HG03064 (cell line): ENCODE measurements at regions not wholly inside any gene's neighbourhood (a gene's known extent, or its start where the extent isn't known, plus 50 kb on each side); places are given as distances from the start of the nearest gene placed in this dataset.

Source experiments
- ATAC-seq: cut with Tn5 transposase; IDR thresholded peaks from one replicate; pipeline ENCODE4 v1.9.1; 2021; ENCODE audit warnings: low read depth; ENCODE audit not compliant: unreplicated experiment

- no peak for ATAC-seq
Measured at GRCh38 chr12:125919856-125920470, 854.7 kb downstream of the AACS start.

- ATAC-seq, result no peak
Measured at GRCh38 chr12:125922330-125922729, 857.1 kb downstream of the AACS start.

- ATAC-seq, result no peak
Measured at GRCh38 chr12:125936502-125936901, 871.3 kb downstream of the AACS start.

- no peak for ATAC-seq
Measured at GRCh38 chr12:125944446-125944845, 879.2 kb downstream of the AACS start.

- no peak for ATAC-seq
Measured at GRCh38 chr12:125949471-125949870, 884.2 kb downstream of the AACS start.

- no peak for ATAC-seq
Measured at GRCh38 chr12:125954362-125954761, 889.1 kb downstream of the AACS start.

- ATAC-seq, result no peak
Measured at GRCh38 chr12:125956186-125956585, 891.0 kb downstream of the AACS start.

- no peak for ATAC-seq
Measured at GRCh38 chr12:125966641-125967040, 901.4 kb downstream of the AACS start.

GRCh38 chr12:125968413-125968812 is 903.2 kb downstream of the AACS start:
- ATAC-seq, result no peak

GRCh38 chr12:125971981-125972380 is 906.7 kb downstream of the AACS start:
- ATAC-seq, result no peak

GRCh38 chr12:125978286-125978685 is 913.1 kb downstream of the AACS start:
- ATAC-seq, result no peak

GRCh38 chr12:125981610-125982253 is 916.5 kb downstream of the AACS start:
- no peak for ATAC-seq

- ATAC-seq, result no peak
Measured at GRCh38 chr12:125983094-125983783, 918.0 kb downstream of the AACS start.

GRCh38 chr12:125983784-125984500 is 918.7 kb downstream of the AACS start:
- ATAC-seq, result no peak

GRCh38 chr12:125988545-125988944 is 923.3 kb downstream of the AACS start:
- ATAC-seq, result no peak

GRCh38 chr12:125989696-125990095 is 924.5 kb downstream of the AACS start:
- ATAC-seq, result no peak

- no peak for ATAC-seq
Measured at GRCh38 chr12:125996443-125996842, 931.2 kb downstream of the AACS start.

GRCh38 chr12:125999628-126000027 is 934.4 kb downstream of the AACS start:
- no peak for ATAC-seq

- no peak for ATAC-seq
Measured at GRCh38 chr12:126019385-126019784, 954.1 kb downstream of the AACS start.

- no peak for ATAC-seq
Measured at GRCh38 chr12:126021675-126022074, 956.4 kb downstream of the AACS start.

- no peak for ATAC-seq
Measured at GRCh38 chr12:126027825-126028224, 962.6 kb downstream of the AACS start.
